ENCODE measurements at regions not wholly inside any gene's neighbourhood (a gene's known extent, or its start where the extent isn't known, plus 50 kb on each side); places are given as distances from the start of the nearest gene placed in this dataset.

GRCh38 chr20:11846131-11846530 lies 71.6 kb upstream of the BTBD3 start:
- CTCF ChIA-PET, result no interaction called here
- no peaks in the 10 kb centered on the region; the same call in 1 of the 2 replicates for H3K27me3 Mint-ChIP-seq (ENCODE audit: low read depth)
- H3K9me3 Mint-ChIP-seq, result peaks cover 14% of the 10 kb centered on the region
- no peaks in the 10 kb centered on the region for H3K36me3 Mint-ChIP-seq
- peaks cover 18% of the 10 kb centered on the region for H3K4me1 Mint-ChIP-seq
- TF ChIP-seq OVOL2 (CRISPR knock-in tag; IDR thresholded peaks at IDR 0.05; ENCODE audit: borderline replicate concordance) (no peak), HMGXB4 (CRISPR knock-in tag; IDR thresholded peaks at IDR 0.05) (no peak), NFE2L1 (CRISPR knock-in tag; IDR thresholded peaks at IDR 0.05) (no peak), SMAD3 (CRISPR knock-in tag; IDR thresholded peaks at IDR 0.05; ENCODE audit: borderline replicate concordance) (no peak), KAT7 (CRISPR knock-in tag; IDR thresholded peaks at IDR 0.05; ENCODE audit: borderline replicate concordance) (no peak), CREB1 (CRISPR knock-in tag; IDR thresholded peaks at IDR 0.05) (no peak), PRRX2 (CRISPR knock-in tag; IDR thresholded peaks at IDR 0.05) (no peak), E2F4 (CRISPR knock-in tag; IDR thresholded peaks at IDR 0.05; ENCODE audit: borderline replicate concordance, low read depth) (no peak), NFYB (CRISPR knock-in tag; conservative IDR thresholded peaks at IDR 0.05; ENCODE audit: low read depth) (no peak), TEAD4 (CRISPR knock-in tag; IDR thresholded peaks at IDR 0.05) (no peak), ZBTB21 (CRISPR knock-in tag; IDR thresholded peaks at IDR 0.05; ENCODE audit: borderline replicate concordance) (no peak), ELF4 (CRISPR knock-in tag; IDR thresholded peaks at IDR 0.05; ENCODE audit: low read depth) (no peak), CREM (CRISPR knock-in tag; IDR thresholded peaks at IDR 0.05) (no peak), EMX1 (CRISPR knock-in tag; IDR thresholded peaks at IDR 0.05) (no peak)
- TF ChIP-seq, protein P1, sequence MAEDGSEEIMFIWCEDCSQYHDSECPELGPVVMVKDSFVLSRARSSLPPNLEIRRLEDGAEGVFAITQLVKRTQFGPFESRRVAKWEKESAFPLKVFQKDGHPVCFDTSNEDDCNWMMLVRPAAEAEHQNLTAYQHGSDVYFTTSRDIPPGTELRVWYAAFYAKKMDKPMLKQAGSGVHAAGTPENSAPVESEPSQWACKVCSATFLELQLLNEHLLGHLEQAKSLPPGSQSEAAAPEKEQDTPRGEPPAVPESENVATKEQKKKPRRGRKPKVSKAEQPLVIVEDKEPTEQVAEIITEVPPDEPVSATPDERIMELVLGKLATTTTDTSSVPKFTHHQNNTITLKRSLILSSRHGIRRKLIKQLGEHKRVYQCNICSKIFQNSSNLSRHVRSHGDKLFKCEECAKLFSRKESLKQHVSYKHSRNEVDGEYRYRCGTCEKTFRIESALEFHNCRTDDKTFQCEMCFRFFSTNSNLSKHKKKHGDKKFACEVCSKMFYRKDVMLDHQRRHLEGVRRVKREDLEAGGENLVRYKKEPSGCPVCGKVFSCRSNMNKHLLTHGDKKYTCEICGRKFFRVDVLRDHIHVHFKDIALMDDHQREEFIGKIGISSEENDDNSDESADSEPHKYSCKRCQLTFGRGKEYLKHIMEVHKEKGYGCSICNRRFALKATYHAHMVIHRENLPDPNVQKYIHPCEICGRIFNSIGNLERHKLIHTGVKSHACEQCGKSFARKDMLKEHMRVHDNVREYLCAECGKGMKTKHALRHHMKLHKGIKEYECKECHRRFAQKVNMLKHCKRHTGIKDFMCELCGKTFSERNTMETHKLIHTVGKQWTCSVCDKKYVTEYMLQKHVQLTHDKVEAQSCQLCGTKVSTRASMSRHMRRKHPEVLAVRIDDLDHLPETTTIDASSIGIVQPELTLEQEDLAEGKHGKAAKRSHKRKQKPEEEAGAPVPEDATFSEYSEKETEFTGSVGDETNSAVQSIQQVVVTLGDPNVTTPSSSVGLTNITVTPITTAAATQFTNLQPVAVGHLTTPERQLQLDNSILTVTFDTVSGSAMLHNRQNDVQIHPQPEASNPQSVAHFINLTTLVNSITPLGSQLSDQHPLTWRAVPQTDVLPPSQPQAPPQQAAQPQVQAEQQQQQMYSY (CRISPR knock-in tag; IDR thresholded peaks at IDR 0.05), result no peak
- TF ChIP-seq, protein P2, sequence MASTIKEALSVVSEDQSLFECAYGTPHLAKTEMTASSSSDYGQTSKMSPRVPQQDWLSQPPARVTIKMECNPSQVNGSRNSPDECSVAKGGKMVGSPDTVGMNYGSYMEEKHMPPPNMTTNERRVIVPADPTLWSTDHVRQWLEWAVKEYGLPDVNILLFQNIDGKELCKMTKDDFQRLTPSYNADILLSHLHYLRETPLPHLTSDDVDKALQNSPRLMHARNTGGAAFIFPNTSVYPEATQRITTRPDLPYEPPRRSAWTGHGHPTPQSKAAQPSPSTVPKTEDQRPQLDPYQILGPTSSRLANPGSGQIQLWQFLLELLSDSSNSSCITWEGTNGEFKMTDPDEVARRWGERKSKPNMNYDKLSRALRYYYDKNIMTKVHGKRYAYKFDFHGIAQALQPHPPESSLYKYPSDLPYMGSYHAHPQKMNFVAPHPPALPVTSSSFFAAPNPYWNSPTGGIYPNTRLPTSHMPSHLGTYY (CRISPR knock-in tag; IDR thresholded peaks at IDR 0.05), result no peak
- TF ChIP-seq, protein P3, sequence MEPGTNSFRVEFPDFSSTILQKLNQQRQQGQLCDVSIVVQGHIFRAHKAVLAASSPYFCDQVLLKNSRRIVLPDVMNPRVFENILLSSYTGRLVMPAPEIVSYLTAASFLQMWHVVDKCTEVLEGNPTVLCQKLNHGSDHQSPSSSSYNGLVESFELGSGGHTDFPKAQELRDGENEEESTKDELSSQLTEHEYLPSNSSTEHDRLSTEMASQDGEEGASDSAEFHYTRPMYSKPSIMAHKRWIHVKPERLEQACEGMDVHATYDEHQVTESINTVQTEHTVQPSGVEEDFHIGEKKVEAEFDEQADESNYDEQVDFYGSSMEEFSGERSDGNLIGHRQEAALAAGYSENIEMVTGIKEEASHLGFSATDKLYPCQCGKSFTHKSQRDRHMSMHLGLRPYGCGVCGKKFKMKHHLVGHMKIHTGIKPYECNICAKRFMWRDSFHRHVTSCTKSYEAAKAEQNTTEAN (CRISPR knock-in tag; IDR thresholded peaks at IDR 0.05), result no peak
- H3K4me3 Mint-ChIP-seq, result no peak overlapping the region
- POLR2A ChIA-PET, result no interaction called here
- DNase-seq (ENCODE audit: low spot score) (no peak), ATAC-seq (no peak)
- H3K27ac Mint-ChIP-seq, result no peak overlapping the region

DNA sequence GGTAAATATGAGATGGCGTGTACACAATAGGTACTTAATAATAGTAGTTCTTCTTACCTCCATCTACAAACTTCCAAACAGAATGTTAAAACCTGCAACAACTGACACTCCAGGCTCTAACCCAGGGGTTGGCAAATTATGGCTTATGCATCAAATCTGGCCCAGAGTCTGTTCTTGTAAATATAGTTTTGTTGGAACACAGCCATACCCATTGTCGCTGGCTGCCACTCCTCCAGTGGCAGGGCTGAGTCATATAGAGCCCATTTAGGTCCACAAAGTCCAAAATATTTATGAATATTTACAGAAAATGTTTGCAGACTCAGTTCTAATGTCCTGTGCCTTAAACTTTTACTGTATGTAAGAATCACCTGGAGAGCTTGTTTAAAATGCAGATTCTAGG lies 69.9 kb upstream of the BTBD3 start:
- CTCF ChIA-PET, result no interaction called here
- TF ChIP-seq, protein P4, sequence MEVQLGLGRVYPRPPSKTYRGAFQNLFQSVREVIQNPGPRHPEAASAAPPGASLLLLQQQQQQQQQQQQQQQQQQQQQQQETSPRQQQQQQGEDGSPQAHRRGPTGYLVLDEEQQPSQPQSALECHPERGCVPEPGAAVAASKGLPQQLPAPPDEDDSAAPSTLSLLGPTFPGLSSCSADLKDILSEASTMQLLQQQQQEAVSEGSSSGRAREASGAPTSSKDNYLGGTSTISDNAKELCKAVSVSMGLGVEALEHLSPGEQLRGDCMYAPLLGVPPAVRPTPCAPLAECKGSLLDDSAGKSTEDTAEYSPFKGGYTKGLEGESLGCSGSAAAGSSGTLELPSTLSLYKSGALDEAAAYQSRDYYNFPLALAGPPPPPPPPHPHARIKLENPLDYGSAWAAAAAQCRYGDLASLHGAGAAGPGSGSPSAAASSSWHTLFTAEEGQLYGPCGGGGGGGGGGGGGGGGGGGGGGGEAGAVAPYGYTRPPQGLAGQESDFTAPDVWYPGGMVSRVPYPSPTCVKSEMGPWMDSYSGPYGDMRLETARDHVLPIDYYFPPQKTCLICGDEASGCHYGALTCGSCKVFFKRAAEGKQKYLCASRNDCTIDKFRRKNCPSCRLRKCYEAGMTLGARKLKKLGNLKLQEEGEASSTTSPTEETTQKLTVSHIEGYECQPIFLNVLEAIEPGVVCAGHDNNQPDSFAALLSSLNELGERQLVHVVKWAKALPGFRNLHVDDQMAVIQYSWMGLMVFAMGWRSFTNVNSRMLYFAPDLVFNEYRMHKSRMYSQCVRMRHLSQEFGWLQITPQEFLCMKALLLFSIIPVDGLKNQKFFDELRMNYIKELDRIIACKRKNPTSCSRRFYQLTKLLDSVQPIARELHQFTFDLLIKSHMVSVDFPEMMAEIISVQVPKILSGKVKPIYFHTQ (CRISPR knock-in tag; IDR thresholded peaks at IDR 0.05), result no peak
- Mint-ChIP-seq H3K27ac (no peak overlapping the region), H3K4me1 (peaks cover 18% of the 10 kb centered on the region), H3K36me3 (no peaks in the 10 kb centered on the region), H3K9me3 (peaks cover 5% of the 10 kb centered on the region), H3K4me3 (no peak overlapping the region), H3K27me3 (ENCODE audit: low read depth) (no peaks in the 10 kb centered on the region; the same call in 1 of the 2 replicates)
- DNase-seq (ENCODE audit: low spot score) (no peak), ATAC-seq (no peak)
- POLR2A ChIA-PET, result no interaction called here
